WTC11 (cell line): ENCODE measurements at regions not wholly inside any gene's neighbourhood (a gene's known extent, or its start where the extent isn't known, plus 50 kb on each side); places are given as distances from the start of the nearest gene placed in this dataset.

Experiments used
- ATAC-seq: fragments of 200-7000 bp; cut with Tn5 transposase; 2 replicates; pipeline ENCODE4 v1.10.0; 2021; ENCODE audit warnings: mild to moderate bottlenecking, moderate library complexity
- CTCF ChIA-PET: fragments of 300-600 bp; sonication (Branson Sonifier 250); formaldehyde crosslinking; loops from one replicate; lab custom pipeline; 2021; ENCODE audit warnings: antibody characterized with exemption; lab: Charles Lee
- POLR2A ChIA-PET: fragments of 350-600 bp; sonication (Branson Sonifier 250); formaldehyde crosslinking; loops from one replicate; lab custom pipeline; 2021; ENCODE audit warnings: antibody characterized with exemption; lab: Charles Lee
- DNase-seq: peaks from one replicate; pipeline ENCODE4 v3.0.0; 2021; ENCODE audit warnings: low spot score
- H3K27ac Mint-ChIP-seq: 2 replicates; pipeline ENCODE4 v1.8.0; 2021; ENCODE audit warnings: mixed read lengths
- H3K27me3 Mint-ChIP-seq: 2 replicates; pipeline ENCODE4 v1.8.0; 2021; ENCODE audit warnings: low read depth, mild to moderate bottlenecking, moderate library complexity, mixed read lengths
- H3K36me3 Mint-ChIP-seq: 2 replicates; pipeline ENCODE4 v1.8.0; 2021; ENCODE audit warnings: mixed read lengths
- H3K4me1 Mint-ChIP-seq: 2 replicates; pipeline ENCODE4 v1.8.0; 2022; ENCODE audit warnings: mixed read lengths
- H3K4me3 Mint-ChIP-seq: 2 replicates; pipeline ENCODE4 v1.8.0; 2021; ENCODE audit warnings: mild to moderate bottlenecking, moderate library complexity, mixed read lengths
- H3K9me3 Mint-ChIP-seq: 2 replicates; pipeline ENCODE4 v1.8.0; 2021; ENCODE audit warnings: mixed read lengths
- CBFB ChIP-seq: sonication (generic); formaldehyde crosslinking; IDR thresholded peaks from 2 replicates; pipeline ENCODE4 v1.8.1; 2022; ENCODE audit warnings: mild to moderate bottlenecking, low read depth, missing genetic modification reagents
- CREB1 ChIP-seq: sonication (generic); formaldehyde crosslinking; IDR thresholded peaks from 2 replicates; pipeline ENCODE4 v1.8.0; 2023; ENCODE audit warnings: mild to moderate bottlenecking, missing genetic modification reagents
- ELF4 ChIP-seq: sonication (generic); formaldehyde crosslinking; IDR thresholded peaks from 2 replicates; pipeline ENCODE4 v1.8.1; 2022; ENCODE audit warnings: low read depth, mild to moderate bottlenecking, moderate library complexity, missing genetic modification reagents
- FOXP1 ChIP-seq: sonication (generic); formaldehyde crosslinking; IDR thresholded peaks from 2 replicates; pipeline ENCODE4 v1.8.0; 2022; ENCODE audit warnings: missing genetic modification reagents, mild to moderate bottlenecking, moderate library complexity, borderline replicate concordance
- FOXP4 ChIP-seq: sonication (generic); formaldehyde crosslinking; IDR thresholded peaks from 2 replicates; pipeline ENCODE4 v1.8.0; 2022; ENCODE audit warnings: mild to moderate bottlenecking, missing genetic modification reagents
- GABPB1 ChIP-seq: sonication (generic); formaldehyde crosslinking; IDR thresholded peaks from 2 replicates; pipeline ENCODE4 v1.8.1; 2023; ENCODE audit warnings: mild to moderate bottlenecking, missing genetic modification reagents
- HMGA2 ChIP-seq: fragments of 250-450 bp; sonication (Bioruptor Pico); IDR thresholded peaks from 2 replicates; pipeline ENCODE4 v1.4.0; 2021; ENCODE audit warnings: mild to moderate bottlenecking, moderate library complexity
- IRF2 ChIP-seq: sonication (generic); formaldehyde crosslinking; IDR thresholded peaks from 2 replicates; pipeline ENCODE4 v1.8.0; 2022; ENCODE audit warnings: low read depth, missing genetic modification reagents, borderline replicate concordance
- SMAD4 ChIP-seq: sonication (generic); formaldehyde crosslinking; IDR thresholded peaks from 2 replicates; pipeline ENCODE4 v1.8.0; 2022; ENCODE audit warnings: mild to moderate bottlenecking, missing genetic modification reagents
- TP53 ChIP-seq: sonication (generic); formaldehyde crosslinking; IDR thresholded peaks from 2 replicates; pipeline ENCODE4 v1.8.1; 2023; ENCODE audit warnings: mild to moderate bottlenecking, missing genetic modification reagents
- ZNF121 ChIP-seq: sonication (generic); formaldehyde crosslinking; IDR thresholded peaks from 2 replicates; pipeline ENCODE4 v1.8.0; 2023; ENCODE audit warnings: missing genetic modification reagents
- TF ChIP-seq, protein P1 (sequence below): fragments of 250-450 bp; sonication (Bioruptor Pico); IDR thresholded peaks from 2 replicates; pipeline ENCODE4 v1.9.0; 2021; ENCODE audit warnings: mild to moderate bottlenecking, borderline replicate concordance
- TF ChIP-seq, protein P2 (sequence below): sonication (generic); formaldehyde crosslinking; IDR thresholded peaks from 2 replicates; pipeline ENCODE4 v1.8.1; 2023; ENCODE audit warnings: mild to moderate bottlenecking, missing genetic modification reagents
- TF ChIP-seq, protein P3 (sequence below): sonication (generic); formaldehyde crosslinking; IDR thresholded peaks from 2 replicates; pipeline ENCODE4 v1.8.1; 2022; ENCODE audit warnings: mild to moderate bottlenecking, missing genetic modification reagents, moderate library complexity, borderline replicate concordance
- TF ChIP-seq, protein P4 (sequence below): sonication (generic); formaldehyde crosslinking; IDR thresholded peaks from 2 replicates; pipeline ENCODE4 v1.8.1; 2023; ENCODE audit warnings: mild to moderate bottlenecking, moderate library complexity, missing genetic modification reagents
- TF ChIP-seq, protein P5 (sequence below): fragments of 200-600 bp; IDR thresholded peaks from 2 replicates; pipeline ENCODE4 v1.8.0; 2022; ENCODE audit warnings: antibody characterized with exemption
- TF ChIP-seq, protein P6 (sequence below): sonication (generic); formaldehyde crosslinking; conservative IDR thresholded peaks from 2 replicates; pipeline ENCODE4 v1.8.1; 2023; ENCODE audit warnings: mild to moderate bottlenecking, low read depth, missing genetic modification reagents, moderate library complexity
- TF ChIP-seq, protein P7 (sequence below): sonication (generic); formaldehyde crosslinking; conservative IDR thresholded peaks from 2 replicates; pipeline ENCODE4 v1.8.1; 2022; ENCODE audit warnings: mild to moderate bottlenecking, missing genetic modification reagents

DNA sequence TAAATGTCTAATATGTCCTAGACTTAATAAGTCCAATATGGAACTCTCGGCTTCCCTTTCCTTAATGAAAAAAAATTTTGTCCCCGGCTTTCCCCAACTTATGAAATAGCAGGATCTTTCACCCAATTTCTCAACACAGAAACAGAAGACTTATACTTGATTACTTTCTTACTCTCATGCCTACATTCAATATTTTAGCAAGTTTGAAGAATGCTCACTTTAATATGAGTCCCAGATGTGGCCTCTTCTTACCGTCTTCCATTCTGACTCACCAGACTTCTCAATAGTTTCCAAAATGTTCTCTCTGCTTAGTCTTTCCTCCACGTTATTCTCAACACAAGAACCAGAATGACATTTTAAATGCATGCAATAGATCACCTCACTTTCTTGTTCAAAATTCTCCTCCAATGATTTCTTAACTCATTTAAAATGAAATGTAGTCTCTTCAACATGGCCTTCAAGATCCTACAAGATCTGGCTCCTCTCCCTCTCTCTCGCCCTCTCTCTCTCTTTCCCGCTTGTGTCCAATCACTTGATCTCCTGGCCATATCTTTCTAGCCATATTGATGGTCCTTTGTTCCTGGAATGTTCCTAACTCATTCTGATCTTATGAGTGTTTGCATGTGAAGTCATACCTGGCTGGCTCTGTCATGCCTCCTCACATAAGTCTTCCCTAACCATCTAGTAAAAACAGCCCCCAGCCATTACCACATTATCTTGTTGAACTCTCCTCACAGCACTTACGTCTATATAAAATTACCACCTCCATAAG lies 119.7 kb upstream of the FAM3C start (continued):
- TF ChIP-seq, protein P1, sequence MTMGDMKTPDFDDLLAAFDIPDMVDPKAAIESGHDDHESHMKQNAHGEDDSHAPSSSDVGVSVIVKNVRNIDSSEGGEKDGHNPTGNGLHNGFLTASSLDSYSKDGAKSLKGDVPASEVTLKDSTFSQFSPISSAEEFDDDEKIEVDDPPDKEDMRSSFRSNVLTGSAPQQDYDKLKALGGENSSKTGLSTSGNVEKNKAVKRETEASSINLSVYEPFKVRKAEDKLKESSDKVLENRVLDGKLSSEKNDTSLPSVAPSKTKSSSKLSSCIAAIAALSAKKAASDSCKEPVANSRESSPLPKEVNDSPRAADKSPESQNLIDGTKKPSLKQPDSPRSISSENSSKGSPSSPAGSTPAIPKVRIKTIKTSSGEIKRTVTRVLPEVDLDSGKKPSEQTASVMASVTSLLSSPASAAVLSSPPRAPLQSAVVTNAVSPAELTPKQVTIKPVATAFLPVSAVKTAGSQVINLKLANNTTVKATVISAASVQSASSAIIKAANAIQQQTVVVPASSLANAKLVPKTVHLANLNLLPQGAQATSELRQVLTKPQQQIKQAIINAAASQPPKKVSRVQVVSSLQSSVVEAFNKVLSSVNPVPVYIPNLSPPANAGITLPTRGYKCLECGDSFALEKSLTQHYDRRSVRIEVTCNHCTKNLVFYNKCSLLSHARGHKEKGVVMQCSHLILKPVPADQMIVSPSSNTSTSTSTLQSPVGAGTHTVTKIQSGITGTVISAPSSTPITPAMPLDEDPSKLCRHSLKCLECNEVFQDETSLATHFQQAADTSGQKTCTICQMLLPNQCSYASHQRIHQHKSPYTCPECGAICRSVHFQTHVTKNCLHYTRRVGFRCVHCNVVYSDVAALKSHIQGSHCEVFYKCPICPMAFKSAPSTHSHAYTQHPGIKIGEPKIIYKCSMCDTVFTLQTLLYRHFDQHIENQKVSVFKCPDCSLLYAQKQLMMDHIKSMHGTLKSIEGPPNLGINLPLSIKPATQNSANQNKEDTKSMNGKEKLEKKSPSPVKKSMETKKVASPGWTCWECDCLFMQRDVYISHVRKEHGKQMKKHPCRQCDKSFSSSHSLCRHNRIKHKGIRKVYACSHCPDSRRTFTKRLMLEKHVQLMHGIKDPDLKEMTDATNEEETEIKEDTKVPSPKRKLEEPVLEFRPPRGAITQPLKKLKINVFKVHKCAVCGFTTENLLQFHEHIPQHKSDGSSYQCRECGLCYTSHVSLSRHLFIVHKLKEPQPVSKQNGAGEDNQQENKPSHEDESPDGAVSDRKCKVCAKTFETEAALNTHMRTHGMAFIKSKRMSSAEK (CRISPR knock-in tag), result no peak
- TF ChIP-seq, protein P2, sequence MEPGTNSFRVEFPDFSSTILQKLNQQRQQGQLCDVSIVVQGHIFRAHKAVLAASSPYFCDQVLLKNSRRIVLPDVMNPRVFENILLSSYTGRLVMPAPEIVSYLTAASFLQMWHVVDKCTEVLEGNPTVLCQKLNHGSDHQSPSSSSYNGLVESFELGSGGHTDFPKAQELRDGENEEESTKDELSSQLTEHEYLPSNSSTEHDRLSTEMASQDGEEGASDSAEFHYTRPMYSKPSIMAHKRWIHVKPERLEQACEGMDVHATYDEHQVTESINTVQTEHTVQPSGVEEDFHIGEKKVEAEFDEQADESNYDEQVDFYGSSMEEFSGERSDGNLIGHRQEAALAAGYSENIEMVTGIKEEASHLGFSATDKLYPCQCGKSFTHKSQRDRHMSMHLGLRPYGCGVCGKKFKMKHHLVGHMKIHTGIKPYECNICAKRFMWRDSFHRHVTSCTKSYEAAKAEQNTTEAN (CRISPR knock-in tag), result no peak
- no peak for TF ChIP-seq ZNF121 (CRISPR knock-in tag)

- CTCF ChIA-PET, result no interaction called here
- ATAC-seq, result no peak
- Mint-ChIP-seq H3K27ac (no peak overlapping the region), H3K4me1 (peaks cover 38% of the 10 kb centered on the region), H3K36me3 (peaks cover 21% of the 10 kb centered on the region), H3K27me3 (peaks cover 5% of the 10 kb centered on the region), H3K4me3 (no peak overlapping the region), H3K9me3 (peaks cover 31% of the 10 kb centered on the region)
- DNase-seq, result no peak
- POLR2A ChIA-PET, result no interaction called here
- TF ChIP-seq ELF4 (CRISPR knock-in tag) (no peak), GABPB1 (no peak), TP53 (no peak), CREB1 (no peak), IRF2 (CRISPR knock-in tag) (no peak), FOXP4 (CRISPR knock-in tag) (no peak), FOXP1 (CRISPR knock-in tag) (no peak), SMAD4 (no peak), HMGA2 (CRISPR knock-in tag) (no peak), CBFB (no peak)
- TF ChIP-seq, protein P3, sequence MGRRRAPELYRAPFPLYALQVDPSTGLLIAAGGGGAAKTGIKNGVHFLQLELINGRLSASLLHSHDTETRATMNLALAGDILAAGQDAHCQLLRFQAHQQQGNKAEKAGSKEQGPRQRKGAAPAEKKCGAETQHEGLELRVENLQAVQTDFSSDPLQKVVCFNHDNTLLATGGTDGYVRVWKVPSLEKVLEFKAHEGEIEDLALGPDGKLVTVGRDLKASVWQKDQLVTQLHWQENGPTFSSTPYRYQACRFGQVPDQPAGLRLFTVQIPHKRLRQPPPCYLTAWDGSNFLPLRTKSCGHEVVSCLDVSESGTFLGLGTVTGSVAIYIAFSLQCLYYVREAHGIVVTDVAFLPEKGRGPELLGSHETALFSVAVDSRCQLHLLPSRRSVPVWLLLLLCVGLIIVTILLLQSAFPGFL (CRISPR knock-in tag), result no peak
- TF ChIP-seq, protein P4, sequence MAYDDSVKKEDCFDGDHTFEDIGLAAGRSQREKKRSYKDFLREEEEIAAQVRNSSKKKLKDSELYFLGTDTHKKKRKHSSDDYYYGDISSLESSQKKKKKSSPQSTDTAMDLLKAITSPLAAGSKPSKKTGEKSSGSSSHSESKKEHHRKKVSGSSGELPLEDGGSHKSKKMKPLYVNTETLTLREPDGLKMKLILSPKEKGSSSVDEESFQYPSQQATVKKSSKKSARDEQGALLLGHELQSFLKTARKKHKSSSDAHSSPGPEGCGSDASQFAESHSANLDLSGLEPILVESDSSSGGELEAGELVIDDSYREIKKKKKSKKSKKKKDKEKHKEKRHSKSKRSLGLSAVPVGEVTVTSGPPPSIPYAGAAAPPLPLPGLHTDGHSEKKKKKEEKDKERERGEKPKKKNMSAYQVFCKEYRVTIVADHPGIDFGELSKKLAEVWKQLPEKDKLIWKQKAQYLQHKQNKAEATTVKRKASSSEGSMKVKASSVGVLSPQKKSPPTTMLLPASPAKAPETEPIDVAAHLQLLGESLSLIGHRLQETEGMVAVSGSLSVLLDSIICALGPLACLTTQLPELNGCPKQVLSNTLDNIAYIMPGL (CRISPR knock-in tag), result no peak
- TF ChIP-seq, protein P5, sequence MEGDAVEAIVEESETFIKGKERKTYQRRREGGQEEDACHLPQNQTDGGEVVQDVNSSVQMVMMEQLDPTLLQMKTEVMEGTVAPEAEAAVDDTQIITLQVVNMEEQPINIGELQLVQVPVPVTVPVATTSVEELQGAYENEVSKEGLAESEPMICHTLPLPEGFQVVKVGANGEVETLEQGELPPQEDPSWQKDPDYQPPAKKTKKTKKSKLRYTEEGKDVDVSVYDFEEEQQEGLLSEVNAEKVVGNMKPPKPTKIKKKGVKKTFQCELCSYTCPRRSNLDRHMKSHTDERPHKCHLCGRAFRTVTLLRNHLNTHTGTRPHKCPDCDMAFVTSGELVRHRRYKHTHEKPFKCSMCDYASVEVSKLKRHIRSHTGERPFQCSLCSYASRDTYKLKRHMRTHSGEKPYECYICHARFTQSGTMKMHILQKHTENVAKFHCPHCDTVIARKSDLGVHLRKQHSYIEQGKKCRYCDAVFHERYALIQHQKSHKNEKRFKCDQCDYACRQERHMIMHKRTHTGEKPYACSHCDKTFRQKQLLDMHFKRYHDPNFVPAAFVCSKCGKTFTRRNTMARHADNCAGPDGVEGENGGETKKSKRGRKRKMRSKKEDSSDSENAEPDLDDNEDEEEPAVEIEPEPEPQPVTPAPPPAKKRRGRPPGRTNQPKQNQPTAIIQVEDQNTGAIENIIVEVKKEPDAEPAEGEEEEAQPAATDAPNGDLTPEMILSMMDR, result no peak
- TF ChIP-seq, protein P6, sequence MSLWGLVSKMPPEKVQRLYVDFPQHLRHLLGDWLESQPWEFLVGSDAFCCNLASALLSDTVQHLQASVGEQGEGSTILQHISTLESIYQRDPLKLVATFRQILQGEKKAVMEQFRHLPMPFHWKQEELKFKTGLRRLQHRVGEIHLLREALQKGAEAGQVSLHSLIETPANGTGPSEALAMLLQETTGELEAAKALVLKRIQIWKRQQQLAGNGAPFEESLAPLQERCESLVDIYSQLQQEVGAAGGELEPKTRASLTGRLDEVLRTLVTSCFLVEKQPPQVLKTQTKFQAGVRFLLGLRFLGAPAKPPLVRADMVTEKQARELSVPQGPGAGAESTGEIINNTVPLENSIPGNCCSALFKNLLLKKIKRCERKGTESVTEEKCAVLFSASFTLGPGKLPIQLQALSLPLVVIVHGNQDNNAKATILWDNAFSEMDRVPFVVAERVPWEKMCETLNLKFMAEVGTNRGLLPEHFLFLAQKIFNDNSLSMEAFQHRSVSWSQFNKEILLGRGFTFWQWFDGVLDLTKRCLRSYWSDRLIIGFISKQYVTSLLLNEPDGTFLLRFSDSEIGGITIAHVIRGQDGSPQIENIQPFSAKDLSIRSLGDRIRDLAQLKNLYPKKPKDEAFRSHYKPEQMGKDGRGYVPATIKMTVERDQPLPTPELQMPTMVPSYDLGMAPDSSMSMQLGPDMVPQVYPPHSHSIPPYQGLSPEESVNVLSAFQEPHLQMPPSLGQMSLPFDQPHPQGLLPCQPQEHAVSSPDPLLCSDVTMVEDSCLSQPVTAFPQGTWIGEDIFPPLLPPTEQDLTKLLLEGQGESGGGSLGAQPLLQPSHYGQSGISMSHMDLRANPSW, result no peak
- TF ChIP-seq, protein P7, sequence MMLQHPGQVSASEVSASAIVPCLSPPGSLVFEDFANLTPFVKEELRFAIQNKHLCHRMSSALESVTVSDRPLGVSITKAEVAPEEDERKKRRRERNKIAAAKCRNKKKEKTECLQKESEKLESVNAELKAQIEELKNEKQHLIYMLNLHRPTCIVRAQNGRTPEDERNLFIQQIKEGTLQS, result no peak
Observed at GRCh38 chr7:121515229-121515628, 119.1 kb upstream of the FAM3C start.
